ENCODE measurements at regions not wholly inside any gene's neighbourhood (a gene's known extent, or its start where the extent isn't known, plus 50 kb on each side); places are given as distances from the start of the nearest gene placed in this dataset.
A peak's percentile ranks its signal among the peaks of the same experiment; 100 is the strongest.
"Not testable (repeated sequence)": the region's sequence is repeated elsewhere in the genome, so short reads cannot be mapped to it uniquely, and the experiment has no call there.

GRCh38 chr3:178345944-178346343, 190.3 kb upstream of the KCNMB2 start:
- Histone ChIP-seq H2AFZ (ENCODE audit: low read length) (no peak overlapping the region), H3K4me2 (ENCODE audit: insufficient read depth, low read length) (no peak overlapping the region), H3K9me3 (ENCODE audit: low read depth, low read length) (no peaks in the 10 kb centered on the region), H3K4me3 (ENCODE audit: insufficient read depth, low read length) (no peak overlapping the region), H3K27ac (ENCODE audit: low read depth, low read length) (no peak overlapping the region), H3K79me2 (ENCODE audit: insufficient read depth, low read length) (no peaks in the 10 kb centered on the region), H3K27me3 (ENCODE audit: insufficient read depth, low read length) (no peaks in the 10 kb centered on the region), H3K36me3 (ENCODE audit: insufficient read depth, low read length) (no peaks in the 10 kb centered on the region), H3K4me1 (ENCODE audit: insufficient read depth, low read length) (peaks cover 15% of the 10 kb centered on the region), H4K20me1 (ENCODE audit: insufficient read depth, low read length) (no peaks in the 10 kb centered on the region)
- DNase-seq (ENCODE audit: insufficient read length, low spot score, missing footprints), result no peak
- no peak for TF ChIP-seq CTCF (IDR thresholded peaks at IDR 0.05; ENCODE audit: extremely low read depth, low read depth, low read length)

DNA sequence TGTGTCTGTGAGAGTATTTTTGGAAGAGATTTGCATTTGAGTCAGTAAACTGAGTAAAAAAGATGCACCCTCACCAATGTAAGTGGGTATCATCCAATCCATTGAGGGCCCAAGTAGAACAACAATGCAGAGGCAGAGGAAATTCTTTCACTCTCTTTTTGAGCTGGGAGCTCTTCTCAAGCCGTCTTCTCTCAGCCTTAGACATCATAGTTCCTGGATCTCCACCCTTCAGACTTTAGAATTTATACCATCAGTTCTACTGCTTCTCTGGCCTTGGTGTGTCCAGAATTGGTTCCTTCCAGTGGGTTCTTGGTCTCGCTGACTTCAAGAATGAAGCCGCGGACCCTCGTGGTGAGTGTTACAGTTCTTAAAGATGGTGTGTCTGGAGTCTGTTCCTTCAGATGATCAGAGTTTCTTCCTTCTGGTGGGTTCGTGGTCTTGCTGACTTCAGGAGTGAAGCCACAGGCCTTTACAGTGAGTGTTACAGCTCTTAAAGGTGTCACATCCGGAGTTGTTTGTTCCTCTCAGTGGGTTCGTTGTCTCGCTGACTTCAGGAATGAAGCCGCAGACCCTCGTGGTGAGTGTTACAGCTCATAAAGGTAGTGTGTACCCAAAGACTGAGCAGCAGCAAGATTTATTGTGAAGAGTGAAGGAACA, 187.5 kb upstream of the KCNMB2 start:
- not testable (repeated sequence) for H3K9me3 ChIP-seq (ENCODE audit: low read depth, low read length); H3K27me3 ChIP-seq (ENCODE audit: insufficient read depth, low read length); H3K79me2 ChIP-seq (ENCODE audit: insufficient read depth, low read length); H3K27ac ChIP-seq (ENCODE audit: low read depth, low read length); H3K4me2 ChIP-seq (ENCODE audit: insufficient read depth, low read length); H4K20me1 ChIP-seq (ENCODE audit: insufficient read depth, low read length); DNase-seq (ENCODE audit: insufficient read length, low spot score, missing footprints); H3K4me3 ChIP-seq (ENCODE audit: insufficient read depth, low read length); H3K36me3 ChIP-seq (ENCODE audit: insufficient read depth, low read length); H2AFZ ChIP-seq (ENCODE audit: low read length)
- H3K4me1 ChIP-seq (ENCODE audit: insufficient read depth, low read length), result peaks cover 32% of the 10 kb centered on the region

GRCh38 chr3:178349218-178349596, 187.0 kb upstream of the KCNMB2 start:
- H4K20me1 ChIP-seq (ENCODE audit: insufficient read depth, low read length); H2AFZ ChIP-seq (ENCODE audit: low read length); H3K9me3 ChIP-seq (ENCODE audit: low read depth, low read length); H3K79me2 ChIP-seq (ENCODE audit: insufficient read depth, low read length); H3K36me3 ChIP-seq (ENCODE audit: insufficient read depth, low read length); DNase-seq (ENCODE audit: insufficient read length, low spot score, missing footprints); H3K27me3 ChIP-seq (ENCODE audit: insufficient read depth, low read length); H3K4me3 ChIP-seq (ENCODE audit: insufficient read depth, low read length); H3K27ac ChIP-seq (ENCODE audit: low read depth, low read length); H3K4me2 ChIP-seq (ENCODE audit: insufficient read depth, low read length): not testable (repeated sequence)
- H3K4me1 ChIP-seq (ENCODE audit: insufficient read depth, low read length), result peaks cover 33% of the 10 kb centered on the region

- Histone ChIP-seq H3K4me2 (ENCODE audit: insufficient read depth, low read length) (no peak overlapping the region), H3K9me3 (ENCODE audit: low read depth, low read length) (no peaks in the 10 kb centered on the region), H3K36me3 (ENCODE audit: insufficient read depth, low read length) (no peaks in the 10 kb centered on the region), H3K4me3 (ENCODE audit: insufficient read depth, low read length) (no peak overlapping the region), H3K4me1 (ENCODE audit: insufficient read depth, low read length) (peaks cover 33% of the 10 kb centered on the region), H3K79me2 (ENCODE audit: insufficient read depth, low read length) (no peaks in the 10 kb centered on the region), H4K20me1 (ENCODE audit: insufficient read depth, low read length) (no peaks in the 10 kb centered on the region), H3K27ac (ENCODE audit: low read depth, low read length) (peak overlapping the region; percentile 63), H2AFZ (ENCODE audit: low read length) (no peak overlapping the region), H3K27me3 (ENCODE audit: insufficient read depth, low read length) (no peaks in the 10 kb centered on the region)
- DNase-seq (ENCODE audit: insufficient read length, low spot score, missing footprints), result peak; percentile 54
- TF ChIP-seq CTCF (IDR thresholded peaks at IDR 0.05; ENCODE audit: extremely low read depth, low read depth, low read length), result no peak
These were observed 185.5 kb upstream of the KCNMB2 start for GRCh38 chr3:178350763-178351162.

DNA sequence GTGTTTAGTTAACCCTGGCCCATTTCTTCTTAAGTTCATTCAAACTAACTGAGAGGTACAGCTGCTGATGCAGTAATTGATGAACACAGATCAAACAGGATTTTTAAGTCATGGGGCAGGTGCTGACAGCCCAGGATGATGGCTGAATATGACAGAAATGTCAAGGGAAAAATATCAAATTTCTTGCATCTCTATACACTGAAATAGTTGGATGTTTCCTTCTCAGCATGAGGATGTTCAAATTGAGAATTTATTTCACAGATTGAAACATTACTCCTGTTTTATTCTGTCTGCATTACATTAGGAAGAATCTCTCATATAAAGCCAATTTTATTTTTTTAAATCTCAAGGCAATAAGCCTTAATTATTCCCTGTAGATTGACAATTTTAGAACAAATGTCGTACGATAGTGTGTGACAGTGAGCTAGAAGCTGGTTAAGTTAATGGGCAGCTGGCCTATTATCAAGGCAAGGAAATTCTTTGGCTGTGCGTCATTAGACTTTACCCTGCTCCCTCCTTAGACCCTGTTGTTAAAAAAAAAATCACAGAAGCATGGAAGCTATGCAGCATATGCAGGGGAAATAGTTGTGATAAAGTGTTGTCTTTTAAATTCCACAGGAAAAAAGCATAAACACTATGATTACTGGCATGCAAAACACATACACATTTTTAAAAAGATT, 183.8 kb upstream of the KCNMB2 start:
- Histone ChIP-seq H3K36me3 (ENCODE audit: insufficient read depth, low read length) (no peaks in the 10 kb centered on the region), H3K4me3 (ENCODE audit: insufficient read depth, low read length) (no peak overlapping the region)

More for the DNA sequence above, 183.8 kb upstream of the KCNMB2 start:
- Histone ChIP-seq H3K27ac (ENCODE audit: low read depth, low read length) (peak overlapping the region; percentile 14), H3K4me2 (ENCODE audit: insufficient read depth, low read length) (peak overlapping the region; percentile 2), H4K20me1 (ENCODE audit: insufficient read depth, low read length) (no peaks in the 10 kb centered on the region), H3K79me2 (ENCODE audit: insufficient read depth, low read length) (no peaks in the 10 kb centered on the region), H3K27me3 (ENCODE audit: insufficient read depth, low read length) (no peaks in the 10 kb centered on the region), H3K4me1 (ENCODE audit: insufficient read depth, low read length) (peaks cover 33% of the 10 kb centered on the region), H3K9me3 (ENCODE audit: low read depth, low read length) (no peaks in the 10 kb centered on the region), H2AFZ (ENCODE audit: low read length) (no peak overlapping the region)
- no peak for TF ChIP-seq CTCF (IDR thresholded peaks at IDR 0.05; ENCODE audit: extremely low read depth, low read depth, low read length)
- DNase-seq (ENCODE audit: insufficient read length, low spot score, missing footprints), result no peak

All from osteoblast (primary cell).